Smooth muscle cell (in vitro differentiated cells): ENCODE measurements at regions not wholly inside any gene's neighbourhood (a gene's known extent, or its start where the extent isn't known, plus 50 kb on each side); places are given as distances from the start of the nearest gene placed in this dataset.

Experiments
- DNase-seq: peaks from one replicate; lab custom pipeline; 2025; ENCODE audit not compliant: unreplicated experiment; lab: John Stamatoyannopoulos, UW
- H2AFZ ChIP-seq: fragments of 200-600 bp; sonication (generic); 2 replicates; pipeline ENCODE4 v1.6.0; 2016; ENCODE audit warnings: antibody characterized with exemption, low read depth, mild to moderate bottlenecking
- H3F3A ChIP-seq: fragments of 200-600 bp; sonication (generic); 2 replicates; pipeline ENCODE4 v1.6.0; 2017; ENCODE audit warnings: antibody characterized with exemption, low read depth
- H3K27ac ChIP-seq: fragments of 200-600 bp; sonication (generic); 2 replicates; pipeline ENCODE4 v1.5.1; 2016; ENCODE audit warnings: low read depth, mild to moderate bottlenecking
- H3K27me3 ChIP-seq: fragments of 200-600 bp; sonication (generic); 2 replicates; pipeline ENCODE4 v1.6.1; 2016; ENCODE audit warnings: low read depth, mild to moderate bottlenecking
- H3K36me3 ChIP-seq: fragments of 200-600 bp; sonication (generic); 2 replicates; pipeline ENCODE4 v1.5.1; 2016; ENCODE audit warnings: low read depth
- H3K4me1 ChIP-seq: fragments of 200-600 bp; sonication (generic); 2 replicates; pipeline ENCODE4 v1.5.1; 2016; ENCODE audit warnings: low read depth
- H3K4me2 ChIP-seq: fragments of 200-600 bp; sonication (generic); 2 replicates; pipeline ENCODE4 v1.6.0; 2016; ENCODE audit warnings: mild to moderate bottlenecking
- H3K4me3 ChIP-seq: fragments of 200-600 bp; sonication (generic); 2 replicates; pipeline ENCODE4 v1.5.1; 2016; ENCODE audit warnings: mild to moderate bottlenecking
- H3K79me2 ChIP-seq: fragments of 200-600 bp; sonication (generic); 2 replicates; pipeline ENCODE4 v1.6.0; 2016; ENCODE audit warnings: low read depth, mild to moderate bottlenecking
- H3K9ac ChIP-seq: fragments of 200-600 bp; sonication (generic); 2 replicates; pipeline ENCODE4 v1.6.0; 2016; ENCODE audit warnings: low read depth
- H3K9me3 ChIP-seq: fragments of 200-600 bp; sonication (generic); replicated peaks from 2 replicates; pipeline ENCODE4 v1.5.1; 2016; ENCODE audit warnings: low read depth
- H4K20me1 ChIP-seq: fragments of 200-600 bp; sonication (generic); 2 replicates; pipeline ENCODE4 v1.6.0; 2016; ENCODE audit warnings: low read depth
- CTCF ChIP-seq: fragments of 200-600 bp; sonication (generic); IDR thresholded peaks from 2 replicates; pipeline ENCODE4 v1.5.1; 2017; ENCODE audit warnings: borderline replicate concordance, mild to moderate bottlenecking, antibody characterized with exemption; ENCODE audit not compliant: insufficient read depth, poor library complexity, severe bottlenecking
- WGBS: methylation state at CpG from one replicate; pipeline ENCODE4 v1.1.7; 2016; ENCODE audit warnings: low lambda C conversion rate; 5-methylcytosine and 5-hydroxymethylcytosine counted together

- Histone ChIP-seq H3K36me3 (no peaks in the 10 kb centered on the region), H3K4me2 (no peak overlapping the region), H2AFZ (no peak overlapping the region), H3K27me3 (no peaks in the 10 kb centered on the region), H3F3A (no peaks in the 10 kb centered on the region), H3K4me1 (peaks cover 11% of the 10 kb centered on the region), H4K20me1 (no peaks in the 10 kb centered on the region), H3K9me3 (no peaks in the 10 kb centered on the region), H3K79me2 (no peaks in the 10 kb centered on the region), H3K27ac (no peak overlapping the region), H3K4me3 (no peak overlapping the region), H3K9ac (no peak overlapping the region)
- DNase-seq: no peak
- TF ChIP-seq CTCF: no peak
- WGBS: 62% methylated on average over 2 of the region's 2 CpGs
Measured at GRCh38 chr4:22241415-22241814, 274.5 kb downstream of the ADGRA3 start.

GRCh38 chr4:22240814-22241213 lies 275.1 kb downstream of the ADGRA3 start:
- H3K36me3 ChIP-seq: no peaks in the 10 kb centered on the region
- no peak for DNase-seq
- H3K27me3 ChIP-seq: peaks cover 4% of the 10 kb centered on the region
- H3K4me2 ChIP-seq: no peak overlapping the region
- no peak overlapping the region for H3K27ac ChIP-seq
- no peaks in the 10 kb centered on the region for H3F3A ChIP-seq
- no peak overlapping the region for H3K9ac ChIP-seq
- no peaks in the 10 kb centered on the region for H3K9me3 ChIP-seq
- TF ChIP-seq CTCF: no peak
- no peaks in the 10 kb centered on the region for H4K20me1 ChIP-seq
- 85% methylated on average over 4 of the region's 4 CpGs for WGBS
- no peak overlapping the region for H3K4me3 ChIP-seq
- peaks cover 11% of the 10 kb centered on the region for H3K4me1 ChIP-seq
- no peak overlapping the region for H2AFZ ChIP-seq
- no peaks in the 10 kb centered on the region for H3K79me2 ChIP-seq

DNA sequence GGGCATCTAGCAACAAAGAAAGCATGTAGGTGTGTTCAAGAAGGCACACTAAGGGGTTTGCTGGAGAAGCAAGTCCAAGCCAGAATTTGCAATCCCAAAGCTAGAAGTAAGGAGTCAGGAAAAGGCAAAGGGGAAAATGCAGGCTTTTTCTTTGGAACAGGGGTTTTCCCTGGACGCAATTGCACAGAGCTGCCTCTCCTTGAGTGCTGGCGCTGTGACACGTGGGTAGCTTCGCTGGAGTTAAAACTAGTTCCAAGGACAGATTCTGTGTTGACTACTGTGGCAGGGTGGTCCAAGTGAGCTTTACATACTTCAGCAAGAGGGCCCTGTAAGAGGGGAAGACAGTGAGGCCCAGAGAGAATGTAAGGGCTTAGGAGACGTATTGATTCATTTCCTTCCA lies 277.1 kb downstream of the ADGRA3 start:
- H3K79me2 ChIP-seq: no peaks in the 10 kb centered on the region
- no peak overlapping the region for H3K27ac ChIP-seq
- H3K9ac ChIP-seq: no peak overlapping the region
- no peaks in the 10 kb centered on the region for H3K9me3 ChIP-seq
- no peak overlapping the region for H3K4me2 ChIP-seq
- 50% methylated on average over 5 of the region's 5 CpGs for WGBS
- no peaks in the 10 kb centered on the region for H3K36me3 ChIP-seq
- H3K27me3 ChIP-seq: peaks cover 5% of the 10 kb centered on the region
- H3F3A ChIP-seq: no peaks in the 10 kb centered on the region
- no peaks in the 10 kb centered on the region for H4K20me1 ChIP-seq
- no peak for TF ChIP-seq CTCF
- no peak overlapping the region for H2AFZ ChIP-seq
- H3K4me1 ChIP-seq: peaks cover 11% of the 10 kb centered on the region
- DNase-seq: no peak
- H3K4me3 ChIP-seq: no peak overlapping the region

DNA sequence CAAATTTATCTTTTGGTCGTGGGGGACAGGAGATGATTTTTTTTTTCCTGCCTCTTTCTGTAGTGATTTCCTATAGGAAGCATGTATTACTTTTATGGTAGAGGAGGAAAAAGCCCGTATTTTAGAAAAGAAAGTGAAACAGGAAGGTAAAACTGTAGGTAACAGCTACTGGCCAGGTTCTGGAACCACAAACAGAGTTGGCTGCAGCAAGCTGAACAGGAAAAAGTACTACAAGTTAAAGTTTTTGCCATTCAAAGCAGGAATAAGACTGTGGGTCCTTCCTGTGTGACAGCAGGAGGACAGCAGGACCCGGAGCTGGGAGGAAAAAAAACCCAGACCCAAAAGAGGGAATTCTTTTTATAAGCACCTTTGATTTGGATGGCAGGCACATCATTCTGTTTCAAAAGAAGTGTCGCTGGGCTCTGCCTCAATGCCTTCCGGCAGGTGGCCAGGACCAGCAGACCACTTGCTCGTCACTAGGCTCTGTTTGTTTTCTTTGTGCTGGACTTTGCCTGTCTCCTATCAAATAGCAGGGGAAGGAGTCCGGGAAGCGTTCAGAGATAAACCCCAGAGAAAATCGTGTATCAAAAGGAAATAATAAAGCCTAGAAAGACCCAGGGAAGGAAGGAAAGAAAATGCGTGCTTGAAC lies 277.9 kb downstream of the ADGRA3 start:
- Histone ChIP-seq H3K27ac (no peak overlapping the region), H3K9ac (no peak overlapping the region), H3K27me3 (peaks cover 5% of the 10 kb centered on the region), H3K79me2 (no peaks in the 10 kb centered on the region), H3K4me2 (no peak overlapping the region), H3F3A (no peaks in the 10 kb centered on the region), H3K4me1 (peaks cover 11% of the 10 kb centered on the region), H3K36me3 (no peaks in the 10 kb centered on the region), H3K9me3 (no peaks in the 10 kb centered on the region), H2AFZ (no peak overlapping the region), H3K4me3 (peak overlapping the region; percentile 16), H4K20me1 (no peaks in the 10 kb centered on the region)
- TF ChIP-seq CTCF: no peak
- no peak for DNase-seq
- 73% methylated on average over 10 of the region's 10 CpGs for WGBS
